ENCODE measurements at regions not wholly inside any gene's neighbourhood (a gene's known extent, or its start where the extent isn't known, plus 50 kb on each side); places are given as distances from the start of the nearest gene placed in this dataset.

GRCh38 chr10:83037653-83038052, 1101.7 kb upstream of the GHITM start:
- DNase-seq = no peak

- DNase-seq = no peak
Observed at GRCh38 chr10:83038631-83039030, 1100.7 kb upstream of the GHITM start.

DNA sequence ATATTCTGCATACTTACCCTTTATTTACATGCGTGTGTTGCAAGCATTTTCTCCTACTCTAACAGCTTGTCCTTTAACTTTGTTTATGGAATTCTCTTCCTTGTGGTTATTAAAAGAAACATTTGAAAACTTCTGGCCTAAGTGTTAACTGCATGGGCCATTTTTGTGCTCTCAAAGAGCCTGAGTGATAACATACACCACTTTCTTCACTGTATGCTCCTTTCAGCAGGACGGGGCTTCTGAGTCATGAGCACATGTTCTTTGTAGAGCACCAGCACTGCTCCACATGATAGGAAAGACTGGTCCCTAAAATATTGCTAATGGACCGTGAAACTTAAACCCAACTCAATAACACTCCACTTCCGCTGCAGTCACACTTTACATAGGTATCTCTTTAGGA, 1093.6 kb upstream of the GHITM start:
- DNase-seq = no peak

DNA sequence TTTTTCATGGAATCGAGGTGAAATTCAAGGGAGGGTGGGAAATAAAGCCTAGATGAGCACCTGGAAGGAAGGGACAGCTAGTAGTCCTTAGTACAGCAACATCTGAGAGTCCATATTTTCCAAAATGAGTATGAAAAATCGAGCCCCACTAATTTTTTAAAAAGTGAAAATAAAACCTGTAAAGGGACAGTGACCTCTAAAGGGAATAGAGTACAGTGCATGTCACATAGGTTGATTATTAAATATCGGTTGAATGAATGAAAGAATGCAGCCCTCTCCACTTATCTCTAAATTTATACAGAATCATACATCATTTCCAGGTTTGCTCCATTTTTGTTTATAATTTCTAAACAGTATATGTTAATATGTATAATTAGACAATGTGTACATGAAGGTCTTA, 1088.5 kb upstream of the GHITM start:
- DNase-seq = no peak

DNA sequence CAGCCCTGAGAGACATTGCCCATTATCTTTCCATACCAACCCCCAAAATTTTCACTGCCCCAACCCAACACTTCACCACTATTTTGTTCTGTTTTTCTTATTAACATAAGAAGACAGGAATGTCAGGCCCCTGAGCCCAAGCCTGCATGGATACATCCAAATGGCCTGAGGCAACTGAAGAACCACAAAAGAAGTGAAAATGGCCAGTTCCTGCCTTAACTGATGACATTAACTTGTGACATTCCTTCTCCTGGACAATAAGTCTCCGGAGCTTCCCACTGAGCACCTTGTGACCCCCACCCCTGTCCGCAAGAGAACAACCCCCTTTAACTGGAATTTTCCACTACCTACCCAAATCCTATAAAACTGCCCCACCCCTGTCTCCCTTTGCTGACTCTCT, 1076.4 kb upstream of the GHITM start:
- no peak for DNase-seq

GRCh38 chr10:83073472-83073871, 1065.8 kb upstream of the GHITM start:
- DNase-seq = peak; percentile 6

DNA sequence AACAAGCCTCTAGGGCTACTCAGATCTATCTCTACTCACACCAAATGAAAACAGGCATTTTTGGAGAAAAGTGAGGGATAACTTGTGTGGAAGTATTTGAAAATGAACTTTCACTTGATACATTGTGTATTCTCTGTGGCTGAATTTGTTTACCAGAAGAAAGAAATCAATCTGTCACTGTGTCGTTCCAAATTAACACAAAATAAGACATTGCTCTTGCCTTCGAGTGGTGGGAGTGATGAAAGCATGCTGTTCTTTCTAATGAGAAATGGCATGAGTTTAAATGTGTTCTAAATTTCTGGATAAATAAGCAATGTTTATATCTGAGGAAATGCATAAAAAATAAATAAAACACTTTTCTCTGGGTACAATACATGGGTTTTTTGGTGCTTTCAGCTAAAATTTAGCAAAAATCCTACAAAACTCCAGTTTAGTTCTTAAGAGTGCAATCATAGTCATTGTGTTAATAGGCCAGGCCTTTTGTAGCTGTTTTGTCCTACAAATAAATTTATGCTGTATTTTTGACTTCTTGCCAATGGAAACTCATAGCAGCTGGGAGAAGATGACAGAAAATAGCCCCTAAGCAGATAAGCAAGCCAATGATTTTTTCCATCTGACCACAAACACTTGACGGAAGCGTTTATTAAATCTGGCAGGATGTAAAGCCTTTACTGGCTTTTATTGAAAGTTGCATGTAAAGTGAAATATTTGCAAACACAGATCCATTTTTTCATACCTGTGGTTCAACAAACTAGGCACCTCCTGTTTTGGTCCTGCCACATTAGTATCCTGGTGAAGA, 1064.1 kb upstream of the GHITM start:
- DNase-seq = peak; percentile 31

GRCh38 chr10:83075815-83076355, 1063.4 kb upstream of the GHITM start:
- peak; percentile 54 for DNase-seq

DNA sequence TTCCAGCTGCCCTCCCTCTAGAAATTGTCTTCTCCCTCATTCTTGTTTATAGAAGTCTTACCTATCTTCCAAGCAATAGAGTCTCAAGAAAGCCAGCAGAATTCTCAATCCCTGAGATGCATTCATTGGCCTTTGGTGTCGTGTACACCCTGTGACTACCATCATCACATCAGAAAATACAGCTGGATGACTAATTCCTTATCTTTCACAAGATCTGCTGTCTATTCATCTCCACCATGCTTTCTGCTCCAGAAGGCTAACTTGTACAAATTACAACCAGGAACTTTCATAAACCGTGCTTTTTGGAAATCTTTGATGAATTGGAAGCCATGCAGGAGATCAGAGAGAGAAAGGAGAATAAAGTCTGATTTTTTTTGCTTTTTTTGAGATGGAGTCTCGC, 1062.9 kb upstream of the GHITM start:
- DNase-seq = no peak

GRCh38 chr10:83078160-83078559, 1061.1 kb upstream of the GHITM start:
- no peak for DNase-seq

- no peak for DNase-seq
Observed at GRCh38 chr10:83078645-83079044, 1060.7 kb upstream of the GHITM start.

DNA sequence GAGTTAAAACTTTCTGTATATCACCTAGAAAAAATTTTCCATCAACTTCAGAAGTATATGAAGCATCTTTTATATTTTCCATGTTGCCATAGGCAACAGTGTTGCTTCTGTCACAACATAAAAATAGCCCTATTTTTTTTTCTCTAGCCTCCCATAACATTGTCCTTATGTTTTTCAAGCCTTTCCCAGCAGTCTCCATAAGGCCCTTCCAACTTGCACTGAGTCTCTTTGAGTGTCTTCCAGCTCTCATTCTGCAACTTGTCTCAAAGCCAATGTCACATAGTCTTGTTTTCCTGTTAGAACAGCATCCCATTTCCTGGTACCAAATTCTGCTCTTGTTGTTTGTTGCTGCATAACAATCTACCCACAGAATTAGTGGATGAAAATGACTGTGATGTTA, 1055.5 kb upstream of the GHITM start:
- DNase-seq = no peak

DNA sequence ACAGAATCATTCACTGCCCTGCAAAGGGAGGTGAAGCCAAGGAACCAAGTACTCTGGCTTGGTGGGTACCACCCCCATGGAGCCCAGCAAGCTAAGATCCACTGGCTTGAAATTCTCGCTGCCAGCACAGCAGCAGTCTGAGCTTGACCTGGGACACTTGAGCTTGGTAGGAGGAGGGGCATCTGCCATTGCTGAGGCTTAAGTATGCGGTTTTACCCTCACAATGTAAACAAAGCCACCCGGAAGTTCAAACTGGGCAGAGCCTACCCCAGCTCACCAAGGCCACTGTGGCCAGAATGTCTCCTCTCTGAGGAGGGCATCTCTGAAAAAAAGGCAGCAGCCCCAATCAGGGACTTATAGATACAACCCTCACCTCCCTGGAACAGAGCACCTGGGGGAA, 1050.0 kb upstream of the GHITM start:
- DNase-seq = no peak

DNA sequence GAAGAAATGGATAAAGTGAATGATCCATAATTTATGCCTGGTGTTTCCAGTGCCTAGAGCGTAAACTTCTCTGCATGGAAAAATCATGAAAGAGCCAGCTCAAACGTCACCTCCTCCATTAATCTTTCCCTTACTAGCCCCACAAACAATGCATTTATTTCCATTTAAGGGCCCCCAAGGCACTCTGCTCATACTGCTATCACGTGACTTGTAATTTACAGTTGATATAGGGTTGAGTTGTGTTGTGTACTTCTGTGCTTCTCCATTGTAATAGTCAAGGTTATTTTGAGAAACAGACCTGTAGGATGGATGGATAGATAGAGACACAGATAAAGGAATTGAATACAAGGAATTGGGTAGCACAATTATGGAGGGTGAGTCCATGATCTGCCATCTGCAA, 1034.7 kb upstream of the GHITM start:
- no peak for DNase-seq

DNA sequence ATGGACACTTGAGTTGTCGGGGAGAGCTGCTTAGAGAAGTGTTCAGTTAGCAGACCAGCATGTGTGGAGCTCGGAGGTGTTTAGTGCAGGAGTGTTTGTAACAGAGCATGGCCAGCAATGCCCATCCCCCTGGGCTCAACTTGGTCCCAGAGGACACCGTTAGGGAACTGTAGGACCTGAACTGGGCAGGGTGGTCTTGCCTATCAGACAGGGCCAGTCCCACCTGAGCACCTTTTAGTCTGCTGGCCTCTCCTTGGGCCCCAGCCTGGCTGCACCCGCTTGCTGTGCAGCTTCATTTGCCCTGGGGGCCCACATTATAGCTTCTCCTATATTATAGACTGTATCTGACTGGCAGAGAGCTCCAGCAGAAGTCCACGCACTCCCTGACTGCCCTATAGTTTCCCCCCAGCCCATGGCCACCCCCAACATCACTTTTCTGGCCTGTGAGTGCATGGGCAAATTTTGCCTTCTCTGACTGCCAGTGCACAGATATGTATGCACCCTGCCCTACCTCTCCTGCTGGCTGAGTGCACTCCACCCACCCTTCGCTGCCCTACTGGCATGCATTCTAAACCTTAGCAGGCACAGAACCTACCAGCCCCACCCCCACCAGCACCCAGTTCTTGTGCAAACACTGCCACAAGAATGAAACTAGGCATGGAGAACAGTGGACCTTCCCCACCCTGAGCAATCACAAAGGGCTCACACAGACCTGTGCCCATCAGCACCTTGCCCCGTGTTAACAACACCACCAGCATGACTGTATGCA, 1030.6 kb upstream of the GHITM start:
- DNase-seq = no peak

GRCh38 chr10:83119346-83119745, 1020.0 kb upstream of the GHITM start:
- no peak for DNase-seq

DNA sequence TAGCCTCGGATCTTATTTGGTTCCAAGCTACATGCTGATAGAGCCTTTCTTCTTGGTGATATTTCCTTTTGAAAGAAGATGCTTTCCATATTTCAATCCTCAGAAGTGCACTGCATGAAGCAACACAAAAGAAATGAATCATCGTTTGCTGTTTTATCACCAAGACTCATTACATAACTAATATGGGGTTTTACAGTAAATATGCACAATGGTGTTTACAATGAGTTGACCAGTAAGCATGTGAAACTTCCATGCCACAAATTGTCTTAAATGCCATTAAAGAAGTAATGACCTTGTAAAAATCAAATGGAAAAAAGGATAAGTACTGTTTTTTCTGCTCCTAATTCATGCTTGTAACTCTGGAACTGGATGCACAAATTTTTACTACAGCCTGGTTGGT, 1017.0 kb upstream of the GHITM start:
- DNase-seq = no peak

DNA sequence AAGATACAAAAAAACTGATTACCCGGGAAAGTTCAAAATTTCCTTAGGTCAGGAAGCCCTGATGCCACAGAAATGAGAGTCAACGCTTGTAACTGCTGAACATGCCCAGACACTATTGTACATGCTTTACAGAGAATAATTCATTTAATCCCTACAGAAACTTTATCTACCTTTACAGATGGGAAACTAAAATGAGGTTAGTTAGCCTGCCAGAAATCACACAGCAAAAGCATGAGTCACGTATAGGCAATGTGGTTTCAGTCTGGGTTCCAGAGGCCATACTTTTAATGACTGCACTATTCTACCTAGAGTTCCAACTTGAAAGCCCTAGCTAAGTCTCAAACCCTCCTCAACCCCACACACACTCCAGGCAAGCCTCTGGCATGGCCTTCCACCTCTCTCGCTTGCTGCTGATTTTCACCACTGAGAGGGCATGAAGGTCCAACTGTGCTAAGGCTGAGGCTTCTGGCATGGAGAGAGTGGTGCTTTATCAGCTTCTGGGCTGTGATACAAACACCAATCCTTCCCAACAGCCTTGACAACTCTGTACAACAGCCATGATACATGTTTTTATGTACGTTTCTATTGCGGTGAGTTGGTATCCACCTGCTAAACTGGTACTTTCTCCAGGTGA, 1011.2 kb upstream of the GHITM start:
- DNase-seq = no peak

GRCh38 chr10:83140811-83141210, 998.5 kb upstream of the GHITM start:
- DNase-seq = peak; percentile 90

- peak; percentile 75 for DNase-seq
Observed at GRCh38 chr10:83142074-83142563, 997.2 kb upstream of the GHITM start.

DNA sequence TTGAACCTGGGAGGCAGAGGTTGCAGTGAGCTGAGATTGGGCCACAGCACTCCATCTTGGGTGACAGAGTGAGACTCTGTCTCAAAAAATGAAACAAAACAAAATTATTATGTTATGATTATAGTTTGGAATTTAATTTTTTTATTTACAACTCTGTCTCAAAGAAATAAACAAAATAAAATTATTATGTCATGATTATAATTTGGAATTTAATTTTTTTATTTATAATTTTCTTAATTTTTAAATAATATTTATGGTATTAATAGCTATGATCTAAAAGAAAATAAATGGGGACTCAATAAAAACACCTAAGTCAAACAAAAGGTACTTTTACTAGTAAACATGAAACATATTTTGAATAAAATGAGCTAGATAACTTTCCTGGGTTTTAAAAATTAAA, 994.8 kb upstream of the GHITM start:
- no peak for DNase-seq

DNA sequence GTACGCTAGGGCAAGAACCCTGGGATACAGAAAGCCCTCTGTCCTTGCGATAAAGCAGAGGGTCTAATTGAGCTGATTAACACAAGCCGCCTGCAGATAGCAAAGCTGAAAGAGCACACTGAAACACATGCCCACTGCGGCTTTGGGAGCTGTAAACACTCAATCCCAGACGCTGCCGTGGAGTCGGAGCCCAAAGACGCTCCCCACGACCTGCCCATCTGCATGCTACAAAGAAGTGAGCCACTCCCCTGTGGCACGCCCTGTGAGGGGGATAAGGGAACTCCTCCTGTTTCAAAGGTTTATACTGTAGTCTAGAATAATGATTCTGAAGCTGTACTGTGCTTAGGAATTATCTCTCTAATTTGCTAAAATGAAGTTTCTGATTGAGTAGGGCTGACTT, 985.6 kb upstream of the GHITM start:
- DNase-seq = no peak

DNA sequence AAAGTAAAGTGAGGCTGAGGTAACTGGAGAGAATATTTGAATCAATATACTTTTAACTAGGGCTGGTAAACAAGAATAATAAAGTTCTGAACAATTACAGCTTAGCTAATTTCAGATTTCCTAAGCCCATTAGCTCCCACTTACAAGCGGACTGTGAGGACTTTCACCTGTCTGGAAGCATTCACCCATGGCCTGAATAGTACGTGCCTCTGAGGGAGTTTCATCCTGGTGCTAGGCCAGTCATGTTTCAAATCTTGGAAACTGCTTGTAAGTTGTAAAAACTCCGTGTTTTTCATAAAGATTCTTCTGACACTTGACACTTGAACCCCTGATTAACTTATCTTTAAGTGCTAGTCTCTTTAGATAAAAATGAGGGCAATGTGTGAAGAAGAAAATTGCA, 975.2 kb upstream of the GHITM start:
- DNase-seq = no peak

DNA sequence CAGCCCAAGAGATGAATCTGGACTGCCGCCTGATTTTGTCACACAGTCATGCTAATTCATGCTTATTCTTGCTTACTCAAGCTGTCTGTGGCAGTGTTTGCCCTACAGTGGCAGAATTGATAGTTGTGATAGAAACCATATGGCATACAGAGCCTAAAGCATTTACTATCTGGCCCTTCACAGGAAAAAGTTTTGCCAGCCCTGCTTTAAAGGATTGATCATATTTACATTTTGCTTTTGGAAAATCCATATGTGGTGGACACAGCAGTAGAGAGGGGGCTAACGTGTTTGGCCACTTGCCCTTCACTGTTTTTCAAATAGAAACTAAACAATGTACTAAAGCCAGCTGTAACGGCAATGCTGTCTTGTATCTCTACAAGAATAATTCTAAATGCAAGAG, 974.0 kb upstream of the GHITM start:
- peak; percentile 67 for DNase-seq
